Mesendoderm (in vitro differentiated cells): ENCODE measurements at regions not wholly inside any gene's neighbourhood (a gene's known extent, or its start where the extent isn't known, plus 50 kb on each side); places are given as distances from the start of the nearest gene placed in this dataset.

Source experiments
- DNase-seq: peaks from one replicate; pipeline ENCODE4 v3.0.0; 2013
- H2AK5ac ChIP-seq: 2 replicates; pipeline ENCODE4 v1.6.1; 2013; ENCODE audit warnings: low read length, inconsistent platforms
- H2BK120ac ChIP-seq: 2 replicates; pipeline ENCODE4 v1.6.1; 2013; ENCODE audit warnings: low read depth, mild to moderate bottlenecking, low read length, moderate library complexity, mixed read lengths
- H2BK15ac ChIP-seq: replicated peaks from 2 replicates; pipeline ENCODE4 v1.6.1; 2013; ENCODE audit warnings: low read depth, mild to moderate bottlenecking, moderate library complexity
- H2BK5ac ChIP-seq: 2 replicates; pipeline ENCODE4 v1.6.1; 2013; ENCODE audit warnings: low read length, inconsistent platforms
- H3K18ac ChIP-seq: 2 replicates; pipeline ENCODE4 v1.6.1; 2013; ENCODE audit warnings: mild to moderate bottlenecking, low read length, mixed read lengths
- H3K23ac ChIP-seq: one replicate; pipeline ENCODE4 v1.6.1; 2013; ENCODE audit warnings: low read length
- H3K27ac ChIP-seq: 2 replicates; pipeline ENCODE4 v1.5.1; 2013; ENCODE audit warnings: low read depth, mild to moderate bottlenecking, inconsistent platforms, low read length, moderate library complexity
- H3K27me3 ChIP-seq: 2 replicates; pipeline ENCODE4 v1.6.1; 2013; ENCODE audit warnings: low read length, control low read depth, mild to moderate bottlenecking, inconsistent platforms; ENCODE audit not compliant: insufficient read depth, poor library complexity
- H3K36me3 ChIP-seq: 2 replicates; pipeline ENCODE4 v1.6.1; 2013; ENCODE audit warnings: low read length, inconsistent platforms; ENCODE audit not compliant: control insufficient read depth, insufficient read depth
- H3K4ac ChIP-seq: one replicate; pipeline ENCODE4 v1.6.1; 2013; ENCODE audit warnings: low read depth, mild to moderate bottlenecking, low read length, moderate library complexity
- H3K4me1 ChIP-seq: 2 replicates; pipeline ENCODE4 v1.6.1; 2013; ENCODE audit warnings: low read depth, low read length, inconsistent platforms; ENCODE audit not compliant: control insufficient read depth
- H3K4me2 ChIP-seq: 2 replicates; pipeline ENCODE4 v1.6.1; 2013; ENCODE audit warnings: low read length
- H3K4me3 ChIP-seq: 2 replicates; pipeline ENCODE4 v1.5.1; 2013; ENCODE audit warnings: mild to moderate bottlenecking, low read length
- H3K56ac ChIP-seq: one replicate; pipeline ENCODE4 v1.6.1; 2013; ENCODE audit warnings: low read length
- H3K79me1 ChIP-seq: 2 replicates; pipeline ENCODE4 v1.6.1; 2013; ENCODE audit warnings: low read length, inconsistent platforms
- H3K79me2 ChIP-seq: 2 replicates; pipeline ENCODE4 v1.6.1; 2013; ENCODE audit warnings: mild to moderate bottlenecking, low read length; ENCODE audit not compliant: control insufficient read depth, insufficient read depth
- H3K9ac ChIP-seq: 2 replicates; pipeline ENCODE4 v1.6.1; 2013; ENCODE audit warnings: low read length, inconsistent platforms
- H4K5ac ChIP-seq: one replicate; pipeline ENCODE4 v1.6.1; 2013; ENCODE audit warnings: low read length
- H4K8ac ChIP-seq: one replicate; pipeline ENCODE4 v1.6.1; 2013; ENCODE audit warnings: low read depth, mild to moderate bottlenecking, control low read depth, low read length, moderate library complexity
- WGBS: extraction: QIAGEN DNeasy Blood & Tissue Kit; methylation state at CpG from one replicate; pipeline ENCODE4 v1.1.7; 2013; ENCODE audit warnings: low lambda C conversion rate, missing lambda C conversion rate; ENCODE audit not compliant: insufficient coverage; ENCODE audit errors: extremely low coverage; 5-methylcytosine and 5-hydroxymethylcytosine counted together

DNA sequence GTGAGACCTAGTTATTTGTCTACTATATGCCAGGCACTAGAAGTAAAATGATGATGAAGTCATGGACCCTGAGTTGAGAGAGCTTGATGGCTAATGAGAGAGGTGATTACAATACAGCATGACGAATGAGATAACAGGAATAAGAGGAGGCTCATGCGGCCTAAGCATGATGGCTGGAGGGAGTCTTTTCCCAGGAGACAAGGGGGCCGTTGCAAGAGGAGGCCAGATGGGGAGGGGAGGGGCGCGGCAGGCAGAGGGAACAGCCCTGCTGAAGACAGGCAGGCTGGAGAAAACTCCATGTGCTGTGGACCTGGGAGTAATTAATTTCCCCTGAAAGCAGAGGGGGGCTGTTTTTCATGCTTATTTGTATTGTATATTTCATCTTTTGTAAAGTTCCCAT, 144.7 kb upstream of the RFLNA start:
- Histone ChIP-seq H3K56ac (no peak overlapping the region), H3K36me3 (no peaks in the 10 kb centered on the region)

DNA sequence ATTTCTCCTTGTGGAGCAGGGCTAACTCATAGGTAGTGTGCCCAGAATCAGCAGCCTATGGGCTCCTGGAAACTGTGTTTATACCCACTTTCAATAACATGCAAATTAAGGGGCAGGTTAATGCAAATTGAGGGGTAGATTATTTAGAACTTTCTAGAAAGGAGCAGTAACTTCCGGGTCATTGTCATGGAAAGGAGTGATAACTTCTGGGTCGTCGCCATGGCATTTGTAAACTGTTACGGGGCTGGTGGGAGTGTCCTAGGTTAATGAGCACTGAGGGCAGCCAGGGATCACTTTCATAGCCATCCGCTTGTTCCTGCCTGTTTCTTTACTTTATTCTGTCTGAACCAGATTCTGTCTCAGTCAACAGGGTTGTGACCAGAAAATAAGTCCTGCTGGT, 143.3 kb upstream of the RFLNA start:
- Histone ChIP-seq H3K27ac (no peak overlapping the region), H3K4me2 (no peak overlapping the region), H3K27me3 (no peaks in the 10 kb centered on the region), H3K18ac (no peak overlapping the region), H3K36me3 (no peaks in the 10 kb centered on the region), H2AK5ac (no peak overlapping the region), H3K79me1 (no peaks in the 10 kb centered on the region), H3K4ac (no peak overlapping the region), H2BK5ac (no peak overlapping the region), H3K4me3 (no peak overlapping the region), H2BK15ac (no peak overlapping the region), H4K8ac (no peak overlapping the region), H3K23ac (no peak overlapping the region), H3K4me1 (no peaks in the 10 kb centered on the region), H4K5ac (no peak overlapping the region), H2BK120ac (no peak overlapping the region), H3K56ac (no peak overlapping the region), H3K79me2 (no peaks in the 10 kb centered on the region), H3K9ac (no peak overlapping the region)
- DNase-seq = no peak
- no CpG with 5 or more reads among the region's 5 CpGs for WGBS

More for the DNA sequence above, 144.7 kb upstream of the RFLNA start:
- Histone ChIP-seq H4K8ac (no peak overlapping the region), H2AK5ac (no peak overlapping the region), H3K4ac (no peak overlapping the region), H2BK15ac (no peak overlapping the region), H3K79me1 (no peaks in the 10 kb centered on the region), H3K4me3 (no peak overlapping the region), H2BK5ac (no peak overlapping the region), H3K18ac (no peak overlapping the region), H3K4me1 (no peaks in the 10 kb centered on the region), H2BK120ac (no peak overlapping the region), H3K27me3 (no peaks in the 10 kb centered on the region), H3K27ac (no peak overlapping the region), H3K79me2 (no peaks in the 10 kb centered on the region), H4K5ac (no peak overlapping the region), H3K23ac (no peak overlapping the region), H3K9ac (no peak overlapping the region), H3K4me2 (no peak overlapping the region)
- WGBS = no CpG with 5 or more reads among the region's 5 CpGs
- no peak for DNase-seq

DNA sequence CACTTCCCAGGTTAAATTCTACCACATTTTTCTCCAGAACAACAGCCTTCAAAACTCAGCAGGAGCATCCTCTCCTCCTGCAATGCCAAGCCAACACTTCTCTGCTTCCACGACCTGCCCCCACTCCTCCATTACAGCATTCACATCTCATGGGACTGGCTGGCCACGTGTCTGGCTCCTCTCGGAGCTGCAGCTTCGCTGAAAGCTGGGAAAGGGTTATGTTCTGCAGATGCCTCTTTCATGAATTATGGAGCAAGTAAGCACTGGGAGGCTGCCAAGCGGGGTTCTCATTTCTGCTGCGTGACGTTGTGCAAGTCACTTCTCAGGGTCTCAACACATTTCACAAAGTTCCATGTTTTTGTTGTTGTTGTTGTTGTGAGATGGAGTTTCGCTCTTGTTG, 142.2 kb upstream of the RFLNA start:
- Histone ChIP-seq H2BK120ac (no peak overlapping the region), H3K4me3 (no peak overlapping the region), H3K56ac (no peak overlapping the region), H4K8ac (no peak overlapping the region), H2AK5ac (no peak overlapping the region), H2BK15ac (no peak overlapping the region), H4K5ac (no peak overlapping the region), H3K27me3 (no peaks in the 10 kb centered on the region), H3K79me2 (no peaks in the 10 kb centered on the region), H3K36me3 (no peaks in the 10 kb centered on the region), H3K4ac (no peak overlapping the region), H3K4me2 (no peak overlapping the region), H2BK5ac (no peak overlapping the region), H3K18ac (no peak overlapping the region), H3K4me1 (no peaks in the 10 kb centered on the region), H3K27ac (no peak overlapping the region), H3K9ac (no peak overlapping the region), H3K23ac (no peak overlapping the region), H3K79me1 (no peaks in the 10 kb centered on the region)
- no CpG with 5 or more reads among the region's 8 CpGs for WGBS
- no peak for DNase-seq

DNA sequence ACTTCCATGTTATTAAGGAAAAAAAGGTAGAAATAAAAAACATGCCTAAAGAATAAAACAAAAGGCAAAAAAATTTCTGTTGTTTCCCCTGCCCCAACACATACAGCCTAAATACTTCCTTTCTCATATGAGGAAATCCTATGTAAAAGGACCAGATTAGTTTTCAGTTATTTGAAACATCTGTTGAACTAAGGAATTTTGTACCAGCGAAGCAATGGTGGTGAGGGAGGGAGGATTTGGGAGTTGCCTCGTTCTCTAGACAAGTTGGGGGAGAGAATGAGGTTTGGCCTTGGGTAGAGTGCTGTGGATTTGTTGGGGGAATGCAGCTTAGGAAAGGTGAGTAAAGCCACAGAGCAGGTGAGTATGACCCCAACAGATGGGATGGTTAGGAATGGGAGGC, 141.5 kb upstream of the RFLNA start:
- Histone ChIP-seq H3K4me1 (no peaks in the 10 kb centered on the region), H3K36me3 (no peaks in the 10 kb centered on the region), H2BK15ac (no peak overlapping the region), H2BK5ac (no peak overlapping the region), H3K56ac (no peak overlapping the region), H3K79me1 (no peaks in the 10 kb centered on the region), H3K79me2 (no peaks in the 10 kb centered on the region), H3K4ac (no peak overlapping the region), H3K27me3 (no peaks in the 10 kb centered on the region), H4K5ac (no peak overlapping the region), H3K18ac (no peak overlapping the region), H2BK120ac (no peak overlapping the region), H3K4me3 (no peak overlapping the region), H3K27ac (no peak overlapping the region), H3K23ac (no peak overlapping the region), H4K8ac (no peak overlapping the region), H3K4me2 (no peak overlapping the region), H2AK5ac (no peak overlapping the region), H3K9ac (no peak overlapping the region)
- no peak for DNase-seq
- WGBS = no CpG with 5 or more reads among the region's 2 CpGs

DNA sequence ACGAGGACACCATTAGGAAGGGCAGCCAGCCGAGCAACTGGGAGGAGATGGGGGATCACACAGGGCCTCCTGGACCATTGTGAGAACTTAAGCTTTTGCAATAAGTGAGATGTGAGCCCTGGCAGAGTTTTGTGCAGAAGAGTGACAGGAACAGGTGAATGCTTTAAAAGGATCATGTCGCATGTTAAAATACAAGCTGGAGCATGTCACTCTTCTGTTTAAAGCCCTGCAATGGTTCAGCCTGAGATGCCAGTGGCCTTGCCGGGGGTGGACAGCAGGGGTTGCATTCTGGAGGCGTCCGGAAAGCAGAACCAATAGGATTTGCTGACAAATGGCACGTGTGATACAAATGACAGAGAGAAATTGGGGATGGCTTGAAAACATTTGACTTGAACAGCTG, 137.5 kb upstream of the RFLNA start:
- WGBS = no CpG with 5 or more reads among the region's 7 CpGs
- no peak for DNase-seq

DNA sequence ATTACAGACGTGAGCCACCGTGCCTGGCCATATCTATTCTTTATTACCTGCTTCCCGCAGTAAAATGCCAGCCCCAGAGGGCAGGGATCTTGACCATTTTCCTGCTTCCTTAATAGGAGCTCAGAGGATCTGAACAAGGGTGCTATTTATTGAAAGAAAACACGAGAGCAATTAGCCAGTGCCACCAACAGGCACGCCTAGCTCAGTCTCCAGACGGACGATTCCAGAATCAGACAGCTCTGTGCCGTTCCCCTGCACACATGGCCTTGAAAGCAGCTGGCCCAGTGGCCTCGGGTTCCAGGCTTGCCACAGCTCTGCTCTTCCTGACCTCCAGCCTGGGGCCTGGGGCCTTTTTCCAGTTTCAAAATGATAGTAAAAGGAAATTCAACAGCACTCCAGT, 135.2 kb upstream of the RFLNA start:
- Histone ChIP-seq H2BK120ac (no peak overlapping the region), H3K23ac (no peak overlapping the region), H2AK5ac (no peak overlapping the region), H2BK5ac (no peak overlapping the region), H4K8ac (no peak overlapping the region), H3K79me1 (no peaks in the 10 kb centered on the region), H4K5ac (no peak overlapping the region), H3K56ac (no peak overlapping the region), H3K36me3 (no peaks in the 10 kb centered on the region), H2BK15ac (no peak overlapping the region), H3K9ac (no peak overlapping the region), H3K18ac (no peak overlapping the region), H3K4me1 (no peaks in the 10 kb centered on the region), H3K4me2 (no peak overlapping the region), H3K27me3 (no peaks in the 10 kb centered on the region), H3K27ac (no peak overlapping the region), H3K4ac (no peak overlapping the region), H3K79me2 (no peaks in the 10 kb centered on the region), H3K4me3 (no peak overlapping the region)
- no peak for DNase-seq
- WGBS = no CpG with 5 or more reads among the region's 9 CpGs

More for the DNA sequence above, 137.5 kb upstream of the RFLNA start:
- Histone ChIP-seq H4K8ac (no peak overlapping the region), H2AK5ac (no peak overlapping the region), H3K56ac (no peak overlapping the region), H3K36me3 (no peaks in the 10 kb centered on the region), H4K5ac (no peak overlapping the region), H3K79me2 (no peaks in the 10 kb centered on the region), H2BK15ac (no peak overlapping the region), H3K79me1 (no peaks in the 10 kb centered on the region), H3K27ac (no peak overlapping the region), H3K4me3 (no peak overlapping the region), H2BK5ac (no peak overlapping the region), H3K9ac (no peak overlapping the region), H2BK120ac (no peak overlapping the region), H3K4me1 (no peaks in the 10 kb centered on the region), H3K4me2 (no peak overlapping the region), H3K4ac (no peak overlapping the region), H3K18ac (no peak overlapping the region), H3K27me3 (no peaks in the 10 kb centered on the region), H3K23ac (no peak overlapping the region)
